Pancreas (tissue), 10 donors: ENCODE measurements at regions not wholly inside any gene's neighbourhood (a gene's known extent, or its start where the extent isn't known, plus 50 kb on each side); places are given as distances from the start of the nearest gene placed in this dataset.
"Not testable (repeated sequence)": the region's sequence is repeated elsewhere in the genome, so short reads cannot be mapped to it uniquely, and the experiment has no call there.

Source experiments
- ATAC-seq, 4 donors: fragments of 200-7000 bp; cut with Tn5 transposase; one replicate each; pipeline versions ENCODE4 v1.8.0 to v1.9.1; 2020; ENCODE audit warnings: mild to moderate bottlenecking in 4 of 4, moderate library complexity in 4 of 4
- DNase-seq, 6 donors: peaks; one replicate each; pipeline ENCODE4 v3.0.0-alpha.2; 2020
- FAIRE-seq: peaks from 2 replicates; lab custom pipeline; 2012; peaks lifted over from hg19 to GRCh38; lab: Jason Lieb, UNC
- H3K27ac ChIP-seq, 4 donors: fragments of 200-600 bp; sonication (generic); 1 replicate in 3 of 4; 2 replicates in 1 of 4; pipeline versions ENCODE4 v1.5.0 to v1.8.0; 2020
- H3K27me3 ChIP-seq, 4 donors: fragments of 200-600 bp; one replicate each; pipeline ENCODE4 v1.8.0; 2021
- H3K36me3 ChIP-seq, 3 donors: fragments of 200-600 bp; sonication (generic) in 1 of 3; one replicate each; pipeline versions ENCODE4 v1.5.0 to v1.8.0; 2020 to 2021
- H3K4me1 ChIP-seq, 3 donors: fragments of 200-600 bp; one replicate each; pipeline ENCODE4 v1.8.0; 2021
- H3K4me3 ChIP-seq, 4 donors: fragments of 200-600 bp; sonication (generic) in 2 of 4; one replicate each; pipeline versions ENCODE4 v1.5.0 to v1.8.0; 2020 to 2021
- H3K9me3 ChIP-seq, 4 donors: fragments of 200-600 bp; one replicate each; pipeline ENCODE4 v1.8.0; 2021
- WGBS, 2 donors: extraction: QIAGEN DNeasy Blood & Tissue Kit; methylation state at CpG; one replicate each; pipeline ENCODE4 v1.1.7; 2013; 5-methylcytosine and 5-hydroxymethylcytosine counted together
- intact Hi-C, 3 donors: fragments of 100-400 bp; cut with DNase I; formaldehyde crosslinking; loops; one replicate each; pipeline versions ENCODE4 v1.11.1 to v1.14.2; 2022
- TF ChIP-seq, protein P1 (sequence below), 4 donors: fragments of 200-600 bp; sonication (generic) in 3 of 4; IDR thresholded peaks; one replicate each; pipeline versions ENCODE4 v1.5.0 to v1.8.0; 2021; ENCODE audit warnings: antibody characterized with exemption in 4 of 4
- donor health status: healthy with polysubstance abuse.
- donor health status: DM: no; HTN: no; CAD: no; lungs with moderate emphysema.
- donor health status: DM: no; HTN: no; CAD: no.
- donor health status: control.
- donor health status: control.
- donor health status: Bipolar disorder and iron deficiency.
- donor health status: DM: yes; HTN: yes; CAD: no.
- donor health status: DM: no; HTN: no; CAD: no.
- donor health status: DM: no; HTN: no; CAD: no.
- donor health status: DM: yes; HTN: yes; CAD: no.

DNA sequence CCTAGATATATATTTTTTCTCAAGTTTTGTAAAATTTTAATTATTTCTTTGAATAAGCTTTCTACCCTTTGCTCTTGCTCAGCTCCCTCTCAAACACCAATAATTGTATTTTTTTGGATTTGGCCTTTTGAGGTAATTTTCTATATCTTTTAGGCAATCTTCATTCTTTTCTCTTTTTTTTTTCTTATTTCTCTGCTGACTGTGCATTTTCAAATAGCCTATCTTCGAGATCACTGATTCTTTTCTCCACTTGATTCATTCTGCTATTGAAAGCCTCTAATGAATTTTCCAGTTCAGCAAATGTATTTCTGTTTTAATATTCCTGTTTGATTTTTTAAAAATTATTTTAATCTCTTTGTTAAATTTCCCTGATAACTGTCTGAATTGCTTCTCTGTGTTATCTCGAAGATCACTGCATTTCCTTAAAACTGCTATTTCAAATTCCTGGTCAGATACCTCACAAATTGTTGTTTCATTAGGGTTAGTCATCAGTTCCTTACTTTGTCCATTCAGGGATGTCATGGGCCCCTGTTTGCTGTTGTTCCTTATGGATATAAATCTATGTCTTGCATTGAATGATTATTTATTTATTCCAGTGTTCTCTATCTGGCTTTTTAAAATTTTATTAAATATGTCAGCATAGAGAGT, 100.1 kb upstream of the UNC5B start:
- WGBS, 2 donors = 35 to 40% methylated on average over 2 of the region's 2 CpGs
- TF ChIP-seq, protein P1, sequence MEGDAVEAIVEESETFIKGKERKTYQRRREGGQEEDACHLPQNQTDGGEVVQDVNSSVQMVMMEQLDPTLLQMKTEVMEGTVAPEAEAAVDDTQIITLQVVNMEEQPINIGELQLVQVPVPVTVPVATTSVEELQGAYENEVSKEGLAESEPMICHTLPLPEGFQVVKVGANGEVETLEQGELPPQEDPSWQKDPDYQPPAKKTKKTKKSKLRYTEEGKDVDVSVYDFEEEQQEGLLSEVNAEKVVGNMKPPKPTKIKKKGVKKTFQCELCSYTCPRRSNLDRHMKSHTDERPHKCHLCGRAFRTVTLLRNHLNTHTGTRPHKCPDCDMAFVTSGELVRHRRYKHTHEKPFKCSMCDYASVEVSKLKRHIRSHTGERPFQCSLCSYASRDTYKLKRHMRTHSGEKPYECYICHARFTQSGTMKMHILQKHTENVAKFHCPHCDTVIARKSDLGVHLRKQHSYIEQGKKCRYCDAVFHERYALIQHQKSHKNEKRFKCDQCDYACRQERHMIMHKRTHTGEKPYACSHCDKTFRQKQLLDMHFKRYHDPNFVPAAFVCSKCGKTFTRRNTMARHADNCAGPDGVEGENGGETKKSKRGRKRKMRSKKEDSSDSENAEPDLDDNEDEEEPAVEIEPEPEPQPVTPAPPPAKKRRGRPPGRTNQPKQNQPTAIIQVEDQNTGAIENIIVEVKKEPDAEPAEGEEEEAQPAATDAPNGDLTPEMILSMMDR (IDR thresholded peaks at IDR 0.05) = no peak
- H3K27me3 ChIP-seq = no peaks in the 10 kb centered on the region
- FAIRE-seq (no peak), ATAC-seq (no peak), DNase-seq (no peak)
- no peaks in the 10 kb centered on the region for H3K9me3 ChIP-seq
- no peak overlapping the region for H3K27ac ChIP-seq
- H3K4me1 ChIP-seq = no peaks in the 10 kb centered on the region
- no peaks in the 10 kb centered on the region for H3K36me3 ChIP-seq
- intact Hi-C loops = no loop called here
- H3K4me3 ChIP-seq = no peak overlapping the region

DNA sequence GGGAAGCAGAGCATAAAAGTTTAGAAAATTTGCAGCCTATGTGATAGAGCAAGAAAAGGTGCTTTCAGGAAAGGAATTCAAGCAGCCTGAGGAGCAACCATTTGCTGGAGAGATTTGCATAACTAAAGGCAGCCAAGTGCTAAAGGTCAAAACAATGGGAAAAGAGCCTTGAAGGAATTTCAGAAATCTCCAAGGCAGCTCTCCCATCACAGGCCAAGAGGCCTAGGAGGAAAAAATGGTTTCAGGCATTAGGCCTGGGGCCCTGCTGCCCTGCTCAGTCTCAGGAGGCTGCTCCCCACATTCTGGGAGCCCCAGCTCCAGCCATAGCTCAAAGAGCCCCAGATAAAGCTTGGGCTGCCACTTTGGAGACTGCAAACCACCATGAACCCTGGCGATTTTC, 95.9 kb upstream of the UNC5B start:
- TF ChIP-seq, protein P1 (IDR thresholded peaks at IDR 0.05) = no peak

DNA sequence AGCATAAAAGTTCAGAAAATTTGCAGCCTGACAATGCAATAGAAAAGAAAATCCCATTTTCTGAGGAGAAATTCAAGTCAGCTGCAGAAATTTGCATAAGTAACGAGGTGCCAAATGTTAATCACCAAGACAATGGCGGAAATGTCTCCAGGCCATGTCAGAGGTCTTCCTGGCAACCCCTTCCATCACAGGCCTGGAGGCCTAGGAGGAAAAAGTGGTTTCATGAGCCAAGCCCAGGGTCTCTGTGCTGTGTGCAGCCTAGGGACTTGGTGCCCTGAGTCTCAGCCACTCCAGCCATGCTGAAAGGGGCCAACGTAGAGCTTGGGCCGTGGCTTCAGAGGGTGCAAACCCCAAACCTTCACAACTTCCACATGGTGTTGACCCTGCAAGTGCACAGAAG, 94.8 kb upstream of the UNC5B start:
- H3K9me3 ChIP-seq, intact Hi-C loops: not testable (repeated sequence)

More for the DNA sequence above, 95.9 kb upstream of the UNC5B start:
- Histone ChIP-seq H3K36me3 (no peaks in the 10 kb centered on the region), H3K27ac (no peak overlapping the region), H3K9me3 (no peaks in the 10 kb centered on the region), H3K4me1 (no peaks in the 10 kb centered on the region), H3K27me3 (no peaks in the 10 kb centered on the region), H3K4me3 (no peak overlapping the region)
- 44 to 70% methylated on average over 1 of the region's 1 CpG for WGBS, 2 donors
- ATAC-seq (no peak), DNase-seq (peak in 1 of 6 donors; percentile 15), FAIRE-seq (no peak)
- intact Hi-C loops = no loop called here

DNA sequence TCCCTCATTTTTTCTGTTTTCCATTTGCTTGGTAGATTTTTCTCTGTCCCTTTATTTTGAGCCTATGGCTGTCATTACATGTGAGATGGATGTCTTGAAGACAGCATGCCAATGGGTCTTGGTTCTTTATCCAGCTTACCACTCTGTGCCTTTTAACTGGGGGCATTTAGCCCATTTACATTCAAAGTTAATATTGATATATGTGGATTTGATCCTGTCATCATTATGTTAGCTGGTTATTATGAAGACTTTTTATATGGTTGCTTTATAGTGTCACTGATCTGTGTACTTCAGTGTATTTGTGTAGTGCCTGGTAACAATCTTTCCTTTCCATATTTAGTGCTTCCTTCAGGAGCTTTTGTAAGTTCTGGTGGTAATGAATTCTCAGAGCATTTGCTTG, 89.3 kb upstream of the UNC5B start:
- Histone ChIP-seq H3K4me3 (no peak overlapping the region), H3K4me1 (no peaks in the 10 kb centered on the region), H3K36me3 (no peaks in the 10 kb centered on the region), H3K27me3 (no peaks in the 10 kb centered on the region), H3K9me3 (no peaks in the 10 kb centered on the region), H3K27ac (no peak overlapping the region)
- TF ChIP-seq, protein P1 (IDR thresholded peaks at IDR 0.05) = no peak
- FAIRE-seq = no peak
- no peak for DNase-seq
- intact Hi-C loops = no loop called here
- no peak for ATAC-seq

More for the DNA sequence above, 94.8 kb upstream of the UNC5B start:
- not testable (repeated sequence) for H3K4me3 ChIP-seq, DNase-seq, FAIRE-seq, H3K4me1 ChIP-seq, H3K36me3 ChIP-seq, H3K27me3 ChIP-seq, ATAC-seq, H3K27ac ChIP-seq
- WGBS, 2 donors = 46 to 67% methylated on average over 4 of the region's 4 CpGs

DNA sequence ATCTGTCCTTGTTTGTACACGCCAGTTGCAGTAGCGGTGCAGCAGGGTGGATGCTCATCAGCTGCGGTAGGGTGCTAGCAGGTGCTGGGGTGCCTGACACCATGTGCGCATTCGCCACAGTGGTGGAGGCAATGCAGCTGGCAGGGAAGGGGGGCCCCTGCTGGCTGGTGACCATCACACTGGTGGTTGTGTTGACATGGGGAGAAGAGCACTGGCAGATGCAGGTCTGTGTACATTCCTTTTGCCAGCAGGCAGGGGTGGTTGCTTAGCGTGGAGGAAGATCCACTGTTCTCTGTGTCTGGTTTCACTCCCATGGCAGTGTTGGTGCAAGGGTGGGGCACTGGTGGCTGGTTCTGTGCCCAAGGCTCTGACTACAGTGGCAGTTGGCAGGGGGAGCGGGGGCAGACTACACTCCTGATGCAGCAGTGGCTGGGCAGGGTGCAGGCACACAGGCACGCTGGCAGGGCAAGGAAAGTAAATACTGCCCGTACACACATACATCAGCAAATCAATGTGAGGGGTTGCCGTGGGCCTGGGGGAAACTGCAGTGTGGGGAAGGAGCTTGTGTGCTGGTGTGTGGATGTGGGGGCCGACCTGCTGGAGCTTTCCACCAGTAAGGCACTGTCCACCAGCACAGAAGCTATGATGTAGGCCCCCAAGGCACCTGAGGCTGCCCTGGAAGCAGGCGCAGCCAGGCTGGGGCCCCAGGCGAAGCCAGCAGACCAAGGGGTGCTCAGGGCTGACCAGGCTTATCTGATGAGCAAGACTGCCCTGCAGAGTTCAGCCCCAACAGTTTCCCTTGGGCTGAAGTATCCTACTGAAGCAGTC, 87.2 kb upstream of the UNC5B start:
- intact Hi-C loops = no loop called here
- no peaks in the 10 kb centered on the region for H3K27me3 ChIP-seq
- no peak for ATAC-seq
- FAIRE-seq = no peak
- no peak overlapping the region for H3K4me3 ChIP-seq
- TF ChIP-seq, protein P1 (IDR thresholded peaks at IDR 0.05) = no peak
- no peaks in the 10 kb centered on the region for H3K4me1 ChIP-seq
- H3K9me3 ChIP-seq = no peaks in the 10 kb centered on the region
- H3K27ac ChIP-seq = no peak overlapping the region
- no peaks in the 10 kb centered on the region for H3K36me3 ChIP-seq
- 71 to 74% methylated on average over 13 of the region's 13 CpGs for WGBS, 2 donors
- DNase-seq = peak in 1 of 6 donors; percentile 35
